ENCODE measurements at regions not wholly inside any gene's neighbourhood (a gene's known extent, or its start where the extent isn't known, plus 50 kb on each side); places are given as distances from the start of the nearest gene placed in this dataset.
"Not testable (repeated sequence)": the region's sequence is repeated elsewhere in the genome, so short reads cannot be mapped to it uniquely, and the experiment has no call there.

GRCh38 chr16:51834794-51835193, 683.7 kb upstream of the SALL1 start:
- Mint-ChIP-seq H3K4me1 (ENCODE audit: low read depth, unreplicated experiment) (no peaks in the 10 kb centered on the region), H3K9me3 (ENCODE audit: unreplicated experiment) (peaks cover 2% of the 10 kb centered on the region), H3K27ac (ENCODE audit: unreplicated experiment) (no peak overlapping the region), H3K4me3 (ENCODE audit: unreplicated experiment) (no peak overlapping the region), H3K27me3 (ENCODE audit: unreplicated experiment) (no peaks in the 10 kb centered on the region), H3K36me3 (ENCODE audit: unreplicated experiment) (no peaks in the 10 kb centered on the region)
- TF ChIP-seq CTCF (IDR thresholded peaks at IDR 0.05; ENCODE audit: partially characterized antibody, unreplicated experiment), result no peak
- no peak for DNase-seq

- no peak overlapping the region for H3K27ac Mint-ChIP-seq (ENCODE audit: unreplicated experiment)
- no peaks in the 10 kb centered on the region for H3K27me3 Mint-ChIP-seq (ENCODE audit: unreplicated experiment)
- no peaks in the 10 kb centered on the region for H3K36me3 Mint-ChIP-seq (ENCODE audit: unreplicated experiment)
- no peak for DNase-seq
- no peak for TF ChIP-seq CTCF (IDR thresholded peaks at IDR 0.05; ENCODE audit: partially characterized antibody, unreplicated experiment)
- no peak overlapping the region for H3K4me3 Mint-ChIP-seq (ENCODE audit: unreplicated experiment)
- H3K4me1 Mint-ChIP-seq (ENCODE audit: low read depth, unreplicated experiment), result no peaks in the 10 kb centered on the region
- H3K9me3 Mint-ChIP-seq (ENCODE audit: unreplicated experiment), result peaks cover 2% of the 10 kb centered on the region
These were observed 683.1 kb upstream of the SALL1 start for GRCh38 chr16:51834133-51834532.

GRCh38 chr16:51831595-51832367, 680.7 kb upstream of the SALL1 start:
- Mint-ChIP-seq H3K4me3 (ENCODE audit: unreplicated experiment) (no peak overlapping the region), H3K27ac (ENCODE audit: unreplicated experiment) (no peak overlapping the region), H3K27me3 (ENCODE audit: unreplicated experiment) (no peaks in the 10 kb centered on the region), H3K4me1 (ENCODE audit: low read depth, unreplicated experiment) (no peaks in the 10 kb centered on the region), H3K9me3 (ENCODE audit: unreplicated experiment) (peaks cover 2% of the 10 kb centered on the region), H3K36me3 (ENCODE audit: unreplicated experiment) (no peaks in the 10 kb centered on the region)
- TF ChIP-seq CTCF (IDR thresholded peaks at IDR 0.05; ENCODE audit: partially characterized antibody, unreplicated experiment), result no peak
- DNase-seq, result no peak

- H3K27me3 Mint-ChIP-seq (ENCODE audit: unreplicated experiment); H3K9me3 Mint-ChIP-seq (ENCODE audit: unreplicated experiment); H3K36me3 Mint-ChIP-seq (ENCODE audit: unreplicated experiment); H3K4me1 Mint-ChIP-seq (ENCODE audit: low read depth, unreplicated experiment); DNase-seq; H3K4me3 Mint-ChIP-seq (ENCODE audit: unreplicated experiment); H3K27ac Mint-ChIP-seq (ENCODE audit: unreplicated experiment): not testable (repeated sequence)
These were observed 680.0 kb upstream of the SALL1 start for GRCh38 chr16:51831034-51831433.

- TF ChIP-seq CTCF (IDR thresholded peaks at IDR 0.05; ENCODE audit: partially characterized antibody, unreplicated experiment), result no peak
- no peak for DNase-seq
These were observed 674.7 kb upstream of the SALL1 start for GRCh38 chr16:51825779-51826178.

More at GRCh38 chr16:51825779-51826178, 674.7 kb upstream of the SALL1 start:
- no peaks in the 10 kb centered on the region for H3K36me3 Mint-ChIP-seq (ENCODE audit: unreplicated experiment)
- H3K4me1 Mint-ChIP-seq (ENCODE audit: low read depth, unreplicated experiment), result no peaks in the 10 kb centered on the region
- no peaks in the 10 kb centered on the region for H3K9me3 Mint-ChIP-seq (ENCODE audit: unreplicated experiment)
- H3K27me3 Mint-ChIP-seq (ENCODE audit: unreplicated experiment), result no peaks in the 10 kb centered on the region
- H3K27ac Mint-ChIP-seq (ENCODE audit: unreplicated experiment), result no peak overlapping the region
- no peak overlapping the region for H3K4me3 Mint-ChIP-seq (ENCODE audit: unreplicated experiment)

Data from glutamatergic neuron (in vitro differentiated cells).